ENCODE measurements at regions not wholly inside any gene's neighbourhood (a gene's known extent, or its start where the extent isn't known, plus 50 kb on each side); places are given as distances from the start of the nearest gene placed in this dataset.

- peak; percentile 59 for DNase-seq (ENCODE audit: low spot score)
These were observed 71.4 kb upstream of the GLS start for GRCh38 chr2:190809139-190809764.

DNA sequence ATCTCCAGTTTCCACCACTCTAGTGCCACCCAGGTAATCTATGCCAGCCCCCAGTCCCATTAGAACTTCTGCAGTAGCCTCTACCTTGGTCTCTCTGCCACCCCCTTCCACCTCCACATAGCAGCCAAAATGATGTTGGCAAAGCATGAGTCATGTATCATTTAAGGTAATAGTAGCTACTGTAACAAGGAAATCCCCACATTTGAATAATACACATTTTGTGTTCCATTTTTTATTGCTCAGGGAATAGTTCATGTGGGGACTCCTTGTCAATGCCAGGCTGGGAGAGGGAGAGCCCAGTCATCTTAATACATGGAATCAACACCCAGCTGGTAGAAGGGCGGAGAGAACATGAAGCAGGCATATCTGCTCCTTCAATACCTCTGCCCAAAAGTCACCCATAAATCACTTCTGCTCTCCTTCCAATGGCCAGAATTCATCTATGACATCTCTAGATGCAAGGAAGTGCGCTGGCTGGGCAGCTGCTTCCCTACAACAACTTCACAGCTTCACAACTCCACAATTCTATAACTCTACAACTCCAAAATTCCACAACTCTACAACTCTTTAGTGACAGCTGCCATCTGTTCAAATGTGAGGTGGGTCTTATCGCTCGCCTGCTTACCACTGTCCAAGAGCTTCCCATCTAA is 70.6 kb upstream of the GLS start:
- DNase-seq (ENCODE audit: low spot score): no peak

GRCh38 chr2:190810981-190811587 is 69.5 kb upstream of the GLS start:
- no peak for DNase-seq (ENCODE audit: low spot score)

DNA sequence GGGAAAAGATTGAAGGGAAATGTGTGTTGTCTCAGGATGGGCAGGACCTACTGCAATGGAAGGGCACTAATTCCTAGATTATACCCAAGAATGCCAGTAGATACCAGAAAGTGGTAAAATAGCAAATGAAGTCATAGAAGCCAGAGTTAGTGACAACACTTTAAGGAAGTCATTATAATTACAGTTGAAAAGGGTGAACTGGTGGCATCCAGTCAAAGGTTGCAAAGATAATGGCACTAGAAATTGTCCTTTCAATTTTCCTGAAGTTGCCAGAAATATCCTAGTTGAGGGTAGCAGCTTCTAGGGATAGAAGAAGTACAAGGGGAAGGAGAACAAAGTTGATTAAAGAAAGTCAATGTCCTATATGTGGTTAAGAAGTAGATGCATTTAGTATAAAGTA is 68.8 kb upstream of the GLS start:
- no peak for DNase-seq (ENCODE audit: low spot score)

DNA sequence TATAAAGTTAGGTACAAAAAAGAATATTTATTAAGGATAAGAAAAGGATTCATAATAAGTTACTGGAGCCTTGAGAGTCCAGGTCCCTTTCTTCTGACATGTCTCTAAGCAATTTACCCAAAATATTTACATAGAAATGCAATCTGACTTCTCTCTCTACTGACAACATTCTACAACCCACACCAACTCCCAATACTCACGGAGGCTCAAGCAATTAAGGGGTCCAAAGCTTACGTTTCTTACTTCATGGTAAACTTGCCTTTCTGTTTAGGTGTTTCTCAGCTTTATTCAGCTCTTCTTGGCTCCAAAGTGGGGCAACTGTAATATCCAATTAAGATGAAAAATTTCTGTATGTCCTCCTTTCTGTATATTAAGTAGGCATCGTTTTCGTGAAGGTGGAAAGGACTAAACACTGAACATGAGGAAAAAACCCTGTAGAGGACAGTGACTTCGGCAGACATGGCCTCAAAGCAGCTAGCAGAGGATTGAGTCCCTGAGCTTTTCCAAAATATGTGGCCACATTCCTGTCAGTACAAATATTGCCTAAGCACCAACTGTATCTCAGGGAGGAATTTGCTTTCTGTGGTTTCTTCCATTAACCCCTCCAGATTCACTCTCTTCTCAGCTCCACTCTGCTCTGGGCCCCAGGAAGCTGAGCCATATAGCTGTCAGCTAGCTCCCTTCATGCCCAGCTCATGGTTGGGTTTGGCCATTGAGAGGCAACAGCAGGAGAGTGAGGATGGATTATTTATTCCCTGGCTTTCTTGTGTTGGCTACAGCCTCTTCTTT is 67.9 kb upstream of the GLS start:
- no peak for DNase-seq (ENCODE audit: low spot score)

DNA sequence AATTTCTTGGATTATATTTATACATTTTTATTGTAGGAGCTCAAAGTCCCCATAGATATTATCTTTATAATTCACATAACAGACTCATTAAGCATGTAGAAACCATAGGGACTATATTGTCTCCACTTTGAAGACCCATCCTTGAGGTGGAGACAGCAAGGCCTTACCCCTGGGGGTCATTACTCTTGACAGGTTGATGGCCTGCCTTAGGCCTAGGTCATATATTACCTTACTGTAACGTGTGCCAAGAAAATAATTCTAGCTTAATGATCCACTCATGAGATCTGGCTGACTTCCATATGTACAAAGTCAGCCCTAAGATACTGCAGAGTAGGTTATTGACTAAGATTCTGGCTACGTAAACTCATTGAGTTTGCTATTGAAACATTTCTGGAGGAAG is 65.4 kb upstream of the GLS start:
- DNase-seq (ENCODE audit: low spot score): peak; percentile 53

DNA sequence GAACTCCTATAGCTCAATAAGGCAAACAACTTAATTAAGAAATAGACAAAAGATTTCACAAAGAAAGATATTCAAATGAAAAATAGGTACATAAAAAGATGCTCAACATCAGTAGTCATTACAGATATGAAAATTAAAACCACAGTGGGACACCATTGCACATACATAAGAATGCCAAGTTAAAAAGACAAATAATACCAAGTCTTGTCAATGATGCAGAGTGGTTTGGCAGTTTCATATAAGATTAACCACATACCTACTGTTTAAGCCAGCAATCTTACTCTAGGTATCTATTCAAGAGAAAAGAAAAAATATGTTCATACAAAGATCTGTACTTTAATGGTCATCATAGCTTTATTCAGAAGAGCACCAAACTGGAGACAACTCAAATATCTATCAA is 63.5 kb upstream of the GLS start:
- no peak for DNase-seq (ENCODE audit: low spot score)

GRCh38 chr2:190819840-190820301 is 60.8 kb upstream of the GLS start:
- no peak for DNase-seq (ENCODE audit: low spot score)

DNA sequence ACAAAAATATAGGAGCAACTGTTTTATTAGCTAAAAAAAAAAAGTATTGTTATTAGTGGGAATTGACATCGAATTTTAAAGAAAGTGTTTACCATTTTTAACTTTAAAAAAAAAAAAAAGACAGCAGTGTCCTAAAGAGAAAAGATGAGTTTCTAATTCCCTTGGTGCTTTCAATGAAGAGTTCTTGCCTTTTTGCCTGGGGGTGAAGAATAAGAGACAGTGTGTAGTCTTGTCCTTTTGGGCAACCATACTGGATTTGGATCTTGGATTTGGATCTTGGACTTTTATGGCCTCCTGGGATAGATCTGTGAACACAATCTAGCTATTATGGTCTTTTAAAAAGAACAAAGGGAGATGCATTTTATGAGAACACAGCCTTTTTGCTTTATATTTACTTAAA is 60.2 kb upstream of the GLS start:
- DNase-seq (ENCODE audit: low spot score): no peak

GRCh38 chr2:190822043-190822442 is 58.6 kb upstream of the GLS start:
- no peak for DNase-seq (ENCODE audit: low spot score)

DNA sequence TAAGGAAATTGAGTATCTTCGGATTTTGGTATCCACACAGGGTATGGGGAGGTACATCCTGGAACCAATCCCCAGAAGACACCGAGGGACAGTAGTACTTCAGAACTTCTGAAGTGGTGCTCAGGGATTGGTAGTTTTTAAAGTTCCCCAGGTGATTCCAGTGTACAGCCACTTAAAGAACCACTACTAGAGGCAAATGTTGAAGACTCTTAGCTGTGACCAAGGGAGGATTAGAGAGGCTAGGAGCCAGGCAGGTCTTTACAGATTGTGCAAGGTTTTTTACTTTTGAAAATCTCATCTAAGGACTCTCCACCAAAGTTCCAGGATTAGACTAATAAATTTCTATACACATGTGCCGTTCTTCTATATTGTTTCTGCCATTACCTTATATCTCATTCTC is 52.9 kb upstream of the GLS start:
- no peak for DNase-seq (ENCODE audit: low spot score)

- DNase-seq (ENCODE audit: low spot score): no peak
These were observed 51.0 kb upstream of the GLS start for GRCh38 chr2:190829642-190830041.

Measured in HT-29 (cell line).